ENCODE measurements at regions not wholly inside any gene's neighbourhood (a gene's known extent, or its start where the extent isn't known, plus 50 kb on each side); places are given as distances from the start of the nearest gene placed in this dataset.

DNA sequence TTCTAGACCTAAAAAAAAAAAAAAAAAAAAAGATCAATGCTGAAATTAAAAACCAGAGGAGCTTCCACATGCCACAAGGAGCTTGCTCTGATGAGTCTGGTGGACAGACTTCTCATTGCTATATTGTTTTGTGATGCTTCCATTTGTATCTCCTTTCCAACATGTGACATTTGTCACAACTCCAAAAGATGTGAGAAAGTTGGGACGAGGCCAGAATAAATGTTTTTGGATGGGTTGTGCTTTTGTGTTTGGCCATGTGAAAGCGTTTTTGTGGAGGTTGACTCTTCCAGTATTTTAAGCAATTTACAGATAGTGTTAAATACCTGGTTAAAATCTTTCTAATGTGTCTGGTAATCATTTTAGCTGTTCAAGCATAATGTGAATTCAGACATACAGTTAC lies 280.1 kb downstream of the SKAP2 start:
- TF ChIP-seq CTCF (IDR thresholded peaks at IDR 0.05; ENCODE audit: unreplicated experiment): no peak
- Mint-ChIP-seq H3K4me3 (ENCODE audit: unreplicated experiment) (no peak overlapping the region), H3K4me1 (ENCODE audit: unreplicated experiment) (peaks cover 6% of the 10 kb centered on the region), H3K9me3 (ENCODE audit: unreplicated experiment) (no peaks in the 10 kb centered on the region), H3K27me3 (ENCODE audit: unreplicated experiment) (peaks cover 2% of the 10 kb centered on the region), H3K27ac (ENCODE audit: unreplicated experiment) (no peak overlapping the region), H3K36me3 (ENCODE audit: low read depth, unreplicated experiment) (no peaks in the 10 kb centered on the region)
- no peak for DNase-seq (ENCODE audit: low spot score)

- DNase-seq (ENCODE audit: low spot score): no peak
- H3K27me3 Mint-ChIP-seq (ENCODE audit: unreplicated experiment): peaks cover 2% of the 10 kb centered on the region
- H3K4me3 Mint-ChIP-seq (ENCODE audit: unreplicated experiment): no peak overlapping the region
- H3K4me1 Mint-ChIP-seq (ENCODE audit: unreplicated experiment): peaks cover 3% of the 10 kb centered on the region
- no peaks in the 10 kb centered on the region for H3K9me3 Mint-ChIP-seq (ENCODE audit: unreplicated experiment)
- TF ChIP-seq CTCF (IDR thresholded peaks at IDR 0.05; ENCODE audit: unreplicated experiment): no peak
- H3K36me3 Mint-ChIP-seq (ENCODE audit: low read depth, unreplicated experiment): no peaks in the 10 kb centered on the region
- H3K27ac Mint-ChIP-seq (ENCODE audit: unreplicated experiment): no peak overlapping the region
Observed at GRCh38 chr7:26584987-26585665, 279.3 kb downstream of the SKAP2 start.

DNA sequence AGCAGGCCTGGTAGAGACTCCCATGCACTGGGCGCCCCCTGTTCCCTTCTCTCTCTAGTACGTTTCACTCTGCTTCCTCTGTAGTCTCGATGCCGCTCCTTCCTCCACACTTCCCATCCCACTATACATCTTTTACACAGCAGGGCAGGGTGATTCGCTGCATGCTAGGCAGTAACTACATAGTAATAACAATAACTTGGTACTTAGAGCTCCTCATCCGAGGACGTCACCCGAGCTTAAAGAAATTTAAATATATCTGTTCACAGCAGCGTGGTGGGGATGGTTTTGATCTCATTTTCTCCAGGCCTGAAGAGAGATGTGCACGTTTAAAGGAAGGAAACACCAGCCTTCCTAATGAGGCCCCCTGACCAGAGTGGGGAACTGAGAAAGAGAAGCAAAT lies 276.9 kb downstream of the SKAP2 start:
- DNase-seq (ENCODE audit: low spot score): no peak
- Mint-ChIP-seq H3K4me3 (ENCODE audit: unreplicated experiment) (no peak overlapping the region), H3K4me1 (ENCODE audit: unreplicated experiment) (peaks cover 3% of the 10 kb centered on the region), H3K27ac (ENCODE audit: unreplicated experiment) (no peak overlapping the region), H3K9me3 (ENCODE audit: unreplicated experiment) (no peaks in the 10 kb centered on the region), H3K27me3 (ENCODE audit: unreplicated experiment) (peaks cover 2% of the 10 kb centered on the region), H3K36me3 (ENCODE audit: low read depth, unreplicated experiment) (no peaks in the 10 kb centered on the region)
- TF ChIP-seq CTCF (IDR thresholded peaks at IDR 0.05; ENCODE audit: unreplicated experiment): no peak

GRCh38 chr7:26588511-26588910 lies 275.9 kb downstream of the SKAP2 start:
- Mint-ChIP-seq H3K27me3 (ENCODE audit: unreplicated experiment) (peaks cover 2% of the 10 kb centered on the region), H3K4me1 (ENCODE audit: unreplicated experiment) (peaks cover 3% of the 10 kb centered on the region), H3K4me3 (ENCODE audit: unreplicated experiment) (no peak overlapping the region), H3K9me3 (ENCODE audit: unreplicated experiment) (no peaks in the 10 kb centered on the region), H3K27ac (ENCODE audit: unreplicated experiment) (no peak overlapping the region), H3K36me3 (ENCODE audit: low read depth, unreplicated experiment) (no peaks in the 10 kb centered on the region)
- DNase-seq (ENCODE audit: low spot score): no peak
- TF ChIP-seq CTCF (IDR thresholded peaks at IDR 0.05; ENCODE audit: unreplicated experiment): no peak

GRCh38 chr7:26590709-26591108 lies 273.7 kb downstream of the SKAP2 start:
- DNase-seq (ENCODE audit: low spot score): no peak
- Mint-ChIP-seq H3K9me3 (ENCODE audit: unreplicated experiment) (no peaks in the 10 kb centered on the region), H3K4me3 (ENCODE audit: unreplicated experiment) (no peak overlapping the region), H3K27ac (ENCODE audit: unreplicated experiment) (no peak overlapping the region), H3K27me3 (ENCODE audit: unreplicated experiment) (no peaks in the 10 kb centered on the region), H3K36me3 (ENCODE audit: low read depth, unreplicated experiment) (no peaks in the 10 kb centered on the region), H3K4me1 (ENCODE audit: unreplicated experiment) (peaks cover 3% of the 10 kb centered on the region)
- TF ChIP-seq CTCF (IDR thresholded peaks at IDR 0.05; ENCODE audit: unreplicated experiment): no peak

Data from endothelial cell (in vitro differentiated cells).